Ishikawa (cell line): ENCODE measurements at regions not wholly inside any gene's neighbourhood (a gene's known extent, or its start where the extent isn't known, plus 50 kb on each side); places are given as distances from the start of the nearest gene placed in this dataset.

Experiments used
- CEBPB ChIP-seq: IDR thresholded peaks from 2 replicates; pipeline ENCODE4 v1.6.1; 2012
- CREB1 ChIP-seq: IDR thresholded peaks from 2 replicates; pipeline ENCODE4 v1.6.1; 2012; ENCODE audit warnings: low read depth
- EGR1 ChIP-seq: IDR thresholded peaks from 2 replicates; pipeline ENCODE4 v1.6.1; 2012
- EP300 ChIP-seq: IDR thresholded peaks from 2 replicates; pipeline ENCODE4 v1.6.1; 2012; ENCODE audit warnings: borderline replicate concordance
- FOXM1 ChIP-seq: IDR thresholded peaks from 2 replicates; pipeline ENCODE4 v1.6.1; 2012; ENCODE audit warnings: low read depth, borderline replicate concordance
- NFIC ChIP-seq: IDR thresholded peaks from 2 replicates; pipeline ENCODE4 v1.6.1; 2012
- RAD21 ChIP-seq: IDR thresholded peaks from 2 replicates; pipeline ENCODE4 v1.6.1; 2012; ENCODE audit warnings: low read depth
- TAF1 ChIP-seq: IDR thresholded peaks from 2 replicates; pipeline ENCODE4 v1.6.1; 2012; ENCODE audit warnings: low read depth, mild to moderate bottlenecking
- TCF12 ChIP-seq: IDR thresholded peaks from 2 replicates; pipeline ENCODE4 v1.6.1; 2012; ENCODE audit warnings: low read depth
- TEAD4 ChIP-seq: IDR thresholded peaks from 2 replicates; pipeline ENCODE4 v1.6.1; 2012
- YY1 ChIP-seq: IDR thresholded peaks from 2 replicates; pipeline ENCODE4 v1.6.1; 2012; ENCODE audit warnings: low read depth
- ZBTB7A ChIP-seq: IDR thresholded peaks from 2 replicates; pipeline ENCODE4 v1.6.1; 2012; ENCODE audit warnings: low read depth
- TF ChIP-seq, protein P1 (sequence below): IDR thresholded peaks from 2 replicates; pipeline ENCODE4 v1.6.1; 2012
- TF ChIP-seq, protein P2 (sequence below): IDR thresholded peaks from 2 replicates; pipeline ENCODE4 v1.6.1; 2012
- TF ChIP-seq, protein P3 (sequence below): IDR thresholded peaks from 2 replicates; pipeline ENCODE4 v1.6.1; 2012; ENCODE audit warnings: low read depth, mild to moderate bottlenecking

DNA sequence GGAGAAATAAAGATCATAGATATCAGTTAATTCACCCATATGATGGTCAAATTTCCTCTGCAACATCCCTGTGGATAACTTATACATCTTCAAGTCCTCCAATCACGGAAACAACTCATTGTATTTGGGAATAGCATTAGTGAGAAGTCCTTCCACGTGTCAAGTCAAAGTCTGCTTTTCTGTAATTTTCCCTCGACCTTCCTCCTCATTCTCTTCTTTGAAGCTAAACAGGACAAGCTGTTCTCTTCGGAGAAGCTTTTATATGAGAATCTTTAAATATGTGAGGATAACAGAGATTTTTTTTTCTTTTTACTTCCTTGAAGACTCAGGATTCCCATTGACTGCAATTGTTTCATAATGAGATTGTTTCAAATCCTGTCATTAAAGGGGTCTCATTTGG, 230.4 kb downstream of the ZPLD1 start:
- TF ChIP-seq, protein P1, sequence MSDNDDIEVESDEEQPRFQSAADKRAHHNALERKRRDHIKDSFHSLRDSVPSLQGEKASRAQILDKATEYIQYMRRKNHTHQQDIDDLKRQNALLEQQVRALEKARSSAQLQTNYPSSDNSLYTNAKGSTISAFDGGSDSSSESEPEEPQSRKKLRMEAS = no peak
- TF ChIP-seq TCF12 = no peak
- TF ChIP-seq NFIC = no peak
- no peak for TF ChIP-seq YY1
- TF ChIP-seq TEAD4 = no peak
- no peak for TF ChIP-seq EGR1
- no peak for TF ChIP-seq CREB1
- TF ChIP-seq EP300 = no peak
- TF ChIP-seq FOXM1 = no peak

DNA sequence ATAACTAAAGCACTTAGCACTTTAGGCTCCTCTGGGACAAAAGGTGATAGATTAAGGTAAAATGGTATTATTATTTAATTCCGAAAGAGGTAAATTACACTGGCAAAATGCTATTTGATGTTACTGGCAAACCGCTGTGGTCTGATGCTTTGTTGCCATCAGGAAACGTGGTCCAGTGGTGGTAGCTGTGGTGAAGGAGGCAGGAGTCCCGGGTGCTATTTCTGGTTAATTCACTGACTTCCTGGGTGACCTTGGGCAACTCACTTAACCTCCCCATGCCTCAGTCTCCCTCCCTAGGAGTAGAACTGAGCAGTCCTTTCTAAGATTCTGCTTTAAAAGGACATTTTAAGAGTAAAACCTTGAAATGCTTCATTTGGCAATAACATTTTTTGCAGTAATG, 233.4 kb downstream of the ZPLD1 start:
- TF ChIP-seq TEAD4 = no peak
- no peak for TF ChIP-seq RAD21
- no peak for TF ChIP-seq EP300
- no peak for TF ChIP-seq ZBTB7A
- TF ChIP-seq FOXM1 = no peak
- no peak for TF ChIP-seq TCF12
- no peak for TF ChIP-seq TAF1
- no peak for TF ChIP-seq CREB1
- TF ChIP-seq, protein P2, sequence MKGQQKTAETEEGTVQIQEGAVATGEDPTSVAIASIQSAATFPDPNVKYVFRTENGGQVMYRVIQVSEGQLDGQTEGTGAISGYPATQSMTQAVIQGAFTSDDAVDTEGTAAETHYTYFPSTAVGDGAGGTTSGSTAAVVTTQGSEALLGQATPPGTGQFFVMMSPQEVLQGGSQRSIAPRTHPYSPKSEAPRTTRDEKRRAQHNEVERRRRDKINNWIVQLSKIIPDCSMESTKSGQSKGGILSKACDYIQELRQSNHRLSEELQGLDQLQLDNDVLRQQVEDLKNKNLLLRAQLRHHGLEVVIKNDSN = no peak
- no peak for TF ChIP-seq YY1
- TF ChIP-seq, protein P3, sequence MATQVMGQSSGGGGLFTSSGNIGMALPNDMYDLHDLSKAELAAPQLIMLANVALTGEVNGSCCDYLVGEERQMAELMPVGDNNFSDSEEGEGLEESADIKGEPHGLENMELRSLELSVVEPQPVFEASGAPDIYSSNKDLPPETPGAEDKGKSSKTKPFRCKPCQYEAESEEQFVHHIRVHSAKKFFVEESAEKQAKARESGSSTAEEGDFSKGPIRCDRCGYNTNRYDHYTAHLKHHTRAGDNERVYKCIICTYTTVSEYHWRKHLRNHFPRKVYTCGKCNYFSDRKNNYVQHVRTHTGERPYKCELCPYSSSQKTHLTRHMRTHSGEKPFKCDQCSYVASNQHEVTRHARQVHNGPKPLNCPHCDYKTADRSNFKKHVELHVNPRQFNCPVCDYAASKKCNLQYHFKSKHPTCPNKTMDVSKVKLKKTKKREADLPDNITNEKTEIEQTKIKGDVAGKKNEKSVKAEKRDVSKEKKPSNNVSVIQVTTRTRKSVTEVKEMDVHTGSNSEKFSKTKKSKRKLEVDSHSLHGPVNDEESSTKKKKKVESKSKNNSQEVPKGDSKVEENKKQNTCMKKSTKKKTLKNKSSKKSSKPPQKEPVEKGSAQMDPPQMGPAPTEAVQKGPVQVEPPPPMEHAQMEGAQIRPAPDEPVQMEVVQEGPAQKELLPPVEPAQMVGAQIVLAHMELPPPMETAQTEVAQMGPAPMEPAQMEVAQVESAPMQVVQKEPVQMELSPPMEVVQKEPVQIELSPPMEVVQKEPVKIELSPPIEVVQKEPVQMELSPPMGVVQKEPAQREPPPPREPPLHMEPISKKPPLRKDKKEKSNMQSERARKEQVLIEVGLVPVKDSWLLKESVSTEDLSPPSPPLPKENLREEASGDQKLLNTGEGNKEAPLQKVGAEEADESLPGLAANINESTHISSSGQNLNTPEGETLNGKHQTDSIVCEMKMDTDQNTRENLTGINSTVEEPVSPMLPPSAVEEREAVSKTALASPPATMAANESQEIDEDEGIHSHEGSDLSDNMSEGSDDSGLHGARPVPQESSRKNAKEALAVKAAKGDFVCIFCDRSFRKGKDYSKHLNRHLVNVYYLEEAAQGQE = no peak
- TF ChIP-seq, protein P1 = no peak
- TF ChIP-seq CEBPB = no peak
- no peak for TF ChIP-seq EGR1
- no peak for TF ChIP-seq NFIC

DNA sequence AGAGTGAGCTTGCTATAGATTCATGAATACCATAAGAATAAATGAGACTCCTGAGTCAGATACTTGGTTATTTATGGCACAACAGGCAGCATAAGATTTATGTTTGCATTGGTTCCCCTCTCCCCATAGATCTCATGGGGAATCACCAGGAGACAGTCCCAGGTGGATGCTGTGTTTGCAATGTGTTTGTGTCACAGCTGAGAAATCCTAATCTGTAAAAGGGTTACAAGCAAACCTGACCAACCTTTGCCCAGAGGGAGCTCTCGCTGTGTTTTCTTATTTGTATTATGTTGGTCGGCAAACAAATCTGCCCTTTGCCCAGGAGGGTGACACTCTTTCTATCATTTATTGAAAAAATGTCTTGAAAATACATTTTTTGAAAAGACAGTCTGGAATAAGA, 236.2 kb downstream of the ZPLD1 start:
- TF ChIP-seq EP300 (no peak), RAD21 (no peak), ZBTB7A (no peak), EGR1 (no peak), TEAD4 (no peak)
- TF ChIP-seq, protein P3 = no peak

DNA sequence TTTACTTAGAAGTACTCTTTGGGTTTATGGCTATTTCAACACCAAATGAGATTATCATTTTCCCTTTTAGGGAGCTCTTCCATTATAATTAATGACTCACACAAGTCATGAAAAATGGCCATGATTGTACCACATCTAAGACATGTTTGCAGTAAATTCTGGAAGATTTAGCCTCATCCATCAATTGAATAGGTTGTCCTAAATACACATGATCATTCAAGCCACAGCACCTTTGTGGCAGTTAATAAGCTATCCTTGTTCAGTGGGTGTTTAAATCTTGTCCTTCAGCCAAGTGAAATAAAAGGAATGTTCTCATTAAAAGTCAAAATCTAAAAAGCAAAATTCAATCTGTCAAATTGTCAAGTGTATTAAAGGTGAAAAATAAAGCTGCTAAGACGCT, 237.5 kb downstream of the ZPLD1 start:
- no peak for TF ChIP-seq ZBTB7A
- TF ChIP-seq TCF12 = no peak
- TF ChIP-seq CREB1 = no peak
- no peak for TF ChIP-seq YY1
- no peak for TF ChIP-seq TEAD4
- TF ChIP-seq, protein P2 = no peak
- no peak for TF ChIP-seq CEBPB
- no peak for TF ChIP-seq FOXM1
- TF ChIP-seq EP300 = no peak
- TF ChIP-seq NFIC = no peak
- TF ChIP-seq, protein P3 = no peak
